ENCODE measurements at regions not wholly inside any gene's neighbourhood (a gene's known extent, or its start where the extent isn't known, plus 50 kb on each side); places are given as distances from the start of the nearest gene placed in this dataset.
A peak's percentile ranks its signal among the peaks of the same experiment; 100 is the strongest.

GRCh38 chr10:21304198-21304597 is 221.3 kb downstream of the SKIDA1 start:
- H3K14ac ChIP-seq (ENCODE audit: insufficient read length): no peak overlapping the region
- H3K27me3 ChIP-seq (replicated peaks in 1 of 4; ENCODE audit: control insufficient read depth in 3 of 4, extremely low read depth in 1 of 4, insufficient read depth in 3 of 4, low read length in 3 of 4): no peaks in the 10 kb centered on the region
- no peak overlapping the region for H2BK12ac ChIP-seq (ENCODE audit: low read depth, low read length)
- no peak overlapping the region for H2BK120ac ChIP-seq (replicated peaks; ENCODE audit: low read depth, low read length)
- 0 out of 2 replicates have a peak overlapping the region, but pooled peaks have one; percentile 30 for H2AFZ ChIP-seq (ENCODE audit: low read length)
- TF ChIP-seq KDM4A (IDR thresholded peaks at IDR 0.05; ENCODE audit: low read depth, low read length, severe bottlenecking) (no peak), MAFK (IDR thresholded peaks at IDR 0.05; ENCODE audit: low read depth, low read length) (no peak), PHF8 (conservative IDR thresholded peaks at IDR 0.05; ENCODE audit: low read depth, low read length) (no peak), TBP (IDR thresholded peaks at IDR 0.05; ENCODE audit: low read depth, low read length) (no peak), EGR1 (IDR thresholded peaks at IDR 0.05; ENCODE audit: borderline replicate concordance, low read depth, low read length) (no peak), CREB1 (IDR thresholded peaks at IDR 0.05) (no peak), BACH1 (IDR thresholded peaks at IDR 0.05; ENCODE audit: low read length) (no peak), YY1 (IDR thresholded peaks at IDR 0.05; ENCODE audit: low read depth, low read length) (no peak), HDAC2 (IDR thresholded peaks at IDR 0.05; ENCODE audit: borderline replicate concordance in 1 of 2, low read depth in 2 of 2, low read length in 2 of 2) (no peak), TAF1 (IDR thresholded peaks at IDR 0.05; ENCODE audit: low read depth, low read length) (no peak)
- H3K23ac ChIP-seq (ENCODE audit: insufficient read length): no peak overlapping the region
- WGBS, 2 experiments (ENCODE audit: extremely low coverage in 1 of 2, insufficient coverage in 1 of 2, insufficient read length in 1 of 2, insufficient replicate concordance in 2 of 2, low coverage in 1 of 2, low lambda C conversion rate in 2 of 2, missing lambda C conversion rate in 1 of 2): 92% methylated on average over 5 of the region's 5 CpGs; no CpG with 5 or more reads in 1 of the 2 experiments
- H3K4ac ChIP-seq (replicated peaks; ENCODE audit: insufficient read length, low read depth, low read length): no peak overlapping the region
- no peak overlapping the region; the same call in 1 of the 2 replicates for H3K18ac ChIP-seq (ENCODE audit: extremely low read depth, low read length)
- no peak overlapping the region for H2BK20ac ChIP-seq (ENCODE audit: low read length)
- no peak overlapping the region for H3K27ac ChIP-seq (ENCODE audit: low read depth, low read length)
- no peak overlapping the region for H4K8ac ChIP-seq (ENCODE audit: extremely low read depth, insufficient read depth, low read length)
- no peak overlapping the region for H4K5ac ChIP-seq (ENCODE audit: insufficient read length, low read depth, low read length)
- ChIA-PET CTCF (ENCODE audit: partially characterized antibody) (interaction anchor here (1.1 kb wide), 1 partner anchor 214 kb away, joined by 3 read pairs; no protein-coding TSS in a partner anchor), POLR2A (ENCODE audit: partially characterized antibody) (interaction anchor here (0.7 kb wide), 1 partner anchor 19 kb away, joined by 3 read pairs; no protein-coding TSS in a partner anchor)
- H3K9me3 ChIP-seq (ENCODE audit: insufficient read depth in 2 of 2, low read depth in 1 of 2, low read length in 1 of 2): no peaks in the 10 kb centered on the region
- no peaks in the 10 kb centered on the region for H3K36me3 ChIP-seq (ENCODE audit: control insufficient read depth in 2 of 4, insufficient read depth in 4 of 4, low read length in 3 of 4)
- H3K4me2 ChIP-seq (ENCODE audit: insufficient read depth in 1 of 2, low read depth in 2 of 2, low read length in 2 of 2): no peak overlapping the region
- peaks cover 0 to 5% (median 5%) of the 10 kb centered on the region in 4 experiments; a peak in 5 of 7 replicates for H3K4me1 ChIP-seq (replicated peaks in 1 of 4; ENCODE audit: control insufficient read depth in 3 of 4, insufficient read depth in 4 of 4, low read length in 3 of 4)
- no peak overlapping the region for H4K91ac ChIP-seq (replicated peaks; ENCODE audit: insufficient read length, low read length)
- H2BK5ac ChIP-seq (ENCODE audit: low read depth, low read length): no peak overlapping the region
- FAIRE-seq (no peak), DNase-seq (ENCODE audit: low read depth in 1 of 2, low spot score in 2 of 2) (no peak)
- H3K79me1 ChIP-seq (ENCODE audit: low read depth, low read length): no peaks in the 10 kb centered on the region
- no peaks in the 10 kb centered on the region for H3K79me2 ChIP-seq (ENCODE audit: control insufficient read depth in 1 of 2, insufficient read depth in 2 of 2, low read length in 2 of 2)
- no peaks in the 10 kb centered on the region for H3K23me2 ChIP-seq (ENCODE audit: low read depth, low read length)
- no peak overlapping the region for H2BK15ac ChIP-seq (ENCODE audit: low read length)
- no peak overlapping the region for H3K56ac ChIP-seq (replicated peaks; ENCODE audit: insufficient read length, low read depth, low read length)
- no peaks in the 10 kb centered on the region for H4K20me1 ChIP-seq (replicated peaks in 1 of 2; ENCODE audit: control insufficient read depth in 1 of 2, insufficient read depth in 2 of 2, low read length in 2 of 2)
- H2AK5ac ChIP-seq (ENCODE audit: low read depth, low read length): no peak overlapping the region
- no peak overlapping the region; a peak in 1 of 7 replicates for H3K9ac ChIP-seq (replicated peaks in 1 of 4; ENCODE audit: extremely low read depth in 1 of 4, low read depth in 3 of 4, low read length in 3 of 4)
- H3K4me3 ChIP-seq (ENCODE audit: extremely low read depth in 1 of 4, insufficient read depth in 2 of 4, low read depth in 3 of 4, low read length in 4 of 4): no peak overlapping the region
